Nephron progenitor cell (in vitro differentiated cells): ENCODE measurements at regions not wholly inside any gene's neighbourhood (a gene's known extent, or its start where the extent isn't known, plus 50 kb on each side); places are given as distances from the start of the nearest gene placed in this dataset.

Experiments used
- DNase-seq: peaks from one replicate; pipeline ENCODE4 v3.0.0; 2021
- H3K27ac Mint-ChIP-seq: 2 replicates; pipeline ENCODE4 v1.8.0; 2021; ENCODE audit warnings: mild to moderate bottlenecking, moderate library complexity, mixed read lengths
- H3K27me3 Mint-ChIP-seq: 2 replicates; pipeline ENCODE4 v1.8.0; 2021; ENCODE audit warnings: mild to moderate bottlenecking, low read depth, mixed read lengths; ENCODE audit not compliant: poor library complexity
- H3K36me3 Mint-ChIP-seq: 2 replicates; pipeline ENCODE4 v1.8.0; 2021; ENCODE audit warnings: low read depth, mixed read lengths
- H3K4me1 Mint-ChIP-seq: 2 replicates; pipeline ENCODE4 v1.8.0; 2021; ENCODE audit warnings: mixed read lengths
- H3K4me3 Mint-ChIP-seq: 2 replicates; pipeline ENCODE4 v1.8.0; 2021; ENCODE audit warnings: mild to moderate bottlenecking, moderate library complexity, mixed read lengths
- H3K9me3 Mint-ChIP-seq: 2 replicates; pipeline ENCODE4 v1.8.0; 2021; ENCODE audit warnings: mild to moderate bottlenecking, moderate library complexity, mixed read lengths
- CTCF ChIP-seq: fragments of 200-600 bp; sonication (generic); IDR thresholded peaks from 2 replicates; pipeline ENCODE4 v1.5.0; 2021; ENCODE audit warnings: antibody characterized with exemption

- DNase-seq = no peak
- no peaks in the 10 kb centered on the region for H3K36me3 Mint-ChIP-seq
- TF ChIP-seq CTCF = no peak
- no peaks in the 10 kb centered on the region for H3K9me3 Mint-ChIP-seq
- H3K4me3 Mint-ChIP-seq = no peak overlapping the region
- peaks cover 45% of the 10 kb centered on the region for H3K4me1 Mint-ChIP-seq
- H3K27me3 Mint-ChIP-seq = peaks cover 39% of the 10 kb centered on the region
- no peak overlapping the region for H3K27ac Mint-ChIP-seq
These were observed 92.9 kb upstream of the FOXP4 start for GRCh38 chr6:41453244-41453643.

- Mint-ChIP-seq H3K4me1 (peaks cover 48% of the 10 kb centered on the region), H3K36me3 (no peaks in the 10 kb centered on the region), H3K9me3 (no peaks in the 10 kb centered on the region), H3K4me3 (no peak overlapping the region), H3K27me3 (peaks cover 41% of the 10 kb centered on the region), H3K27ac (no peak overlapping the region)
- TF ChIP-seq CTCF = no peak
- no peak for DNase-seq
These were observed 91.9 kb upstream of the FOXP4 start for GRCh38 chr6:41454189-41454789.

- H3K27me3 Mint-ChIP-seq = peaks cover 44% of the 10 kb centered on the region
- H3K4me3 Mint-ChIP-seq = no peak overlapping the region
- H3K9me3 Mint-ChIP-seq = no peaks in the 10 kb centered on the region
- H3K27ac Mint-ChIP-seq = no peak overlapping the region
- TF ChIP-seq CTCF = no peak
- H3K36me3 Mint-ChIP-seq = no peaks in the 10 kb centered on the region
- DNase-seq = no peak
- H3K4me1 Mint-ChIP-seq = peaks cover 46% of the 10 kb centered on the region
These were observed 90.8 kb upstream of the FOXP4 start for GRCh38 chr6:41455410-41455809.

GRCh38 chr6:41455818-41456217 is 90.4 kb upstream of the FOXP4 start:
- peaks cover 44% of the 10 kb centered on the region for H3K4me1 Mint-ChIP-seq
- no peak for TF ChIP-seq CTCF
- no peaks in the 10 kb centered on the region for H3K36me3 Mint-ChIP-seq
- H3K27ac Mint-ChIP-seq = no peak overlapping the region
- DNase-seq = no peak
- H3K27me3 Mint-ChIP-seq = peaks cover 46% of the 10 kb centered on the region
- no peak overlapping the region for H3K4me3 Mint-ChIP-seq
- H3K9me3 Mint-ChIP-seq = no peaks in the 10 kb centered on the region

- no peak for DNase-seq
- Mint-ChIP-seq H3K27ac (no peak overlapping the region), H3K27me3 (peaks cover 49% of the 10 kb centered on the region), H3K9me3 (no peaks in the 10 kb centered on the region), H3K4me3 (no peak overlapping the region), H3K4me1 (peaks cover 30% of the 10 kb centered on the region), H3K36me3 (no peaks in the 10 kb centered on the region)
- no peak for TF ChIP-seq CTCF
These were observed 88.9 kb upstream of the FOXP4 start for GRCh38 chr6:41457303-41457670.

GRCh38 chr6:41459738-41460137 is 86.4 kb upstream of the FOXP4 start:
- Mint-ChIP-seq H3K4me3 (no peak overlapping the region), H3K36me3 (no peaks in the 10 kb centered on the region), H3K27me3 (peaks cover 69% of the 10 kb centered on the region), H3K9me3 (no peaks in the 10 kb centered on the region), H3K4me1 (peaks cover 44% of the 10 kb centered on the region), H3K27ac (no peak overlapping the region)
- no peak for TF ChIP-seq CTCF
- DNase-seq = no peak
